ENCODE measurements at regions not wholly inside any gene's neighbourhood (a gene's known extent, or its start where the extent isn't known, plus 50 kb on each side); places are given as distances from the start of the nearest gene placed in this dataset.

DNA sequence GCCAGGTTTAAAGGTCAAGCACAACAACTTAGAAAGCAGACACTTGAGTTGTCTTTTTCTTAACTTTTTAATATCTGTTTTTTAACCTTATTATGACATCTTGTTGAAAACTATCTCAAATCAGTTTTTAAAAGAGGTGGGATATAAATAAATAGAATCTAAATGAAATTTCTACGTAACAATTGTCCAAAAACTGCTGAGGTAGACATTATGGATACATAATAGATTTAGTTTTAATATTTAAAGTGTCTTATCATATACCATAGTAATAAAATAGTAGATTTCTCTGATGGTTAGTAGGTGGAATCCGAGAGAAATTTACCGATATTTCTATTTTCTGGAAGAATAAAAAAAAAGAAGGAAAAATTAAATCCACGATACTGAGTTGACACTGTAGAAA lies 113.9 kb upstream of the MMS22L start:
- DNase-seq (ENCODE audit: low spot score in 2 of 2) = no peak
- no peaks in the 10 kb centered on the region for H3K9me3 ChIP-seq
- 87% methylated on average over 4 of the region's 4 CpGs for WGBS
- H3K27me3 ChIP-seq = no peaks in the 10 kb centered on the region
- H3K36me3 ChIP-seq = no peaks in the 10 kb centered on the region
- peaks cover 5% of the 10 kb centered on the region for H3K4me1 ChIP-seq
- no peak overlapping the region for H3K4me3 ChIP-seq
- TF ChIP-seq, protein P1, sequence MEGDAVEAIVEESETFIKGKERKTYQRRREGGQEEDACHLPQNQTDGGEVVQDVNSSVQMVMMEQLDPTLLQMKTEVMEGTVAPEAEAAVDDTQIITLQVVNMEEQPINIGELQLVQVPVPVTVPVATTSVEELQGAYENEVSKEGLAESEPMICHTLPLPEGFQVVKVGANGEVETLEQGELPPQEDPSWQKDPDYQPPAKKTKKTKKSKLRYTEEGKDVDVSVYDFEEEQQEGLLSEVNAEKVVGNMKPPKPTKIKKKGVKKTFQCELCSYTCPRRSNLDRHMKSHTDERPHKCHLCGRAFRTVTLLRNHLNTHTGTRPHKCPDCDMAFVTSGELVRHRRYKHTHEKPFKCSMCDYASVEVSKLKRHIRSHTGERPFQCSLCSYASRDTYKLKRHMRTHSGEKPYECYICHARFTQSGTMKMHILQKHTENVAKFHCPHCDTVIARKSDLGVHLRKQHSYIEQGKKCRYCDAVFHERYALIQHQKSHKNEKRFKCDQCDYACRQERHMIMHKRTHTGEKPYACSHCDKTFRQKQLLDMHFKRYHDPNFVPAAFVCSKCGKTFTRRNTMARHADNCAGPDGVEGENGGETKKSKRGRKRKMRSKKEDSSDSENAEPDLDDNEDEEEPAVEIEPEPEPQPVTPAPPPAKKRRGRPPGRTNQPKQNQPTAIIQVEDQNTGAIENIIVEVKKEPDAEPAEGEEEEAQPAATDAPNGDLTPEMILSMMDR (IDR thresholded peaks at IDR 0.05) = no peak
- no peak for TF ChIP-seq EP300 (IDR thresholded peaks at IDR 0.05)
- TF ChIP-seq POLR2AphosphoS5 (IDR thresholded peaks at IDR 0.05) = no peak
- no peak for TF ChIP-seq POLR2A (IDR thresholded peaks at IDR 0.05)
- H3K27ac ChIP-seq = no peak overlapping the region

DNA sequence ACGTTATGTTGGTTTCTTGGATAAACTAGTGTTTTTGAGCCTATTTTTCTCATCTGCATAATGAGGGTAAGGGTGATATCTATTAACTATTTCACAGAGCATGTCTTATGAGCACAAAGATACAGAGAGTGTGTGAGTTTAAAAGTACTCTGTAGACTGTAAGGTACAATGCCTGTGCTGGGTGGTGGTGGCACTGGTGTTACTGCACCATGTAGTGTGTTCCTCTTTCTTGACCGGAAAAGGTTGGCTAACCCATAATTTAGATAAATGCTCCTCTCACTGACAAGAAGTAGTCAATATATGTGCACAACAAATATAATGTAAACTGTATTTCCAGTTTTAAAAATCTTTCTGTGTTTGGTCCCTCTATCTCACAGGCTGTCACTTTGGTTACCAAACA lies 116.2 kb upstream of the MMS22L start:
- DNase-seq (ENCODE audit: low spot score in 2 of 2) = no peak
- Histone ChIP-seq H3K36me3 (no peaks in the 10 kb centered on the region), H3K27me3 (no peaks in the 10 kb centered on the region), H3K27ac (no peak overlapping the region), H3K4me3 (no peak overlapping the region), H3K9me3 (peaks cover 3% of the 10 kb centered on the region), H3K4me1 (peaks cover 5% of the 10 kb centered on the region)
- TF ChIP-seq, protein P1 (IDR thresholded peaks at IDR 0.05) = no peak
- TF ChIP-seq POLR2AphosphoS5 (IDR thresholded peaks at IDR 0.05) (no peak), POLR2A (IDR thresholded peaks at IDR 0.05) (no peak), EP300 (IDR thresholded peaks at IDR 0.05) (no peak)
- WGBS = 82% methylated on average over 2 of the region's 2 CpGs

DNA sequence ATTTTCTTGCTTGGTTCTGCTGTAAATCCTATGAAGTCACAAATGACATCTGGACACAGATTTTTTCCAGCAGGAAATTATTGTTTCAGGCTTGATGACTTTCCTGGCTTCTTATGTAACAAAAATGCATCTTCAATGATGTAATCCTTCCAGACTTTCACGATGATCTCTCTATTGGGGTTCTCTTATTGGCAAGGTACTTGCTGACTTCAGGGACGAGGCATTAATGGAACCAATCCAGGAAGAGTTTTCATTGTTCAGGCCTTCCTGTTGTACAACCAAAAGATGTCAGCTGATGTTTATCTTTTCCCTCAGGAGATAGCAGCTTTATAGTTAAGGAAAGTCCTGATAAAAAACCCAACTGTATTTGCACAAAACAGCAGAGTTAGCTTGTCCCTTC lies 118.5 kb upstream of the MMS22L start:
- TF ChIP-seq POLR2A (IDR thresholded peaks at IDR 0.05) = no peak
- no peak for TF ChIP-seq POLR2AphosphoS5 (IDR thresholded peaks at IDR 0.05)
- TF ChIP-seq, protein P1 (IDR thresholded peaks at IDR 0.05) = no peak
- TF ChIP-seq EP300 (IDR thresholded peaks at IDR 0.05) = no peak
- 3% methylated on average over 2 of the region's 2 CpGs for whole genome bisulfite sequencing
- Histone ChIP-seq H3K4me1 (peaks cover 5% of the 10 kb centered on the region), H3K27me3 (no peaks in the 10 kb centered on the region), H3K4me3 (no peak overlapping the region), H3K36me3 (no peaks in the 10 kb centered on the region), H3K9me3 (peaks cover 3% of the 10 kb centered on the region), H3K27ac (no peak overlapping the region)
- no peak for DNase-seq (ENCODE audit: low spot score in 2 of 2)

DNA sequence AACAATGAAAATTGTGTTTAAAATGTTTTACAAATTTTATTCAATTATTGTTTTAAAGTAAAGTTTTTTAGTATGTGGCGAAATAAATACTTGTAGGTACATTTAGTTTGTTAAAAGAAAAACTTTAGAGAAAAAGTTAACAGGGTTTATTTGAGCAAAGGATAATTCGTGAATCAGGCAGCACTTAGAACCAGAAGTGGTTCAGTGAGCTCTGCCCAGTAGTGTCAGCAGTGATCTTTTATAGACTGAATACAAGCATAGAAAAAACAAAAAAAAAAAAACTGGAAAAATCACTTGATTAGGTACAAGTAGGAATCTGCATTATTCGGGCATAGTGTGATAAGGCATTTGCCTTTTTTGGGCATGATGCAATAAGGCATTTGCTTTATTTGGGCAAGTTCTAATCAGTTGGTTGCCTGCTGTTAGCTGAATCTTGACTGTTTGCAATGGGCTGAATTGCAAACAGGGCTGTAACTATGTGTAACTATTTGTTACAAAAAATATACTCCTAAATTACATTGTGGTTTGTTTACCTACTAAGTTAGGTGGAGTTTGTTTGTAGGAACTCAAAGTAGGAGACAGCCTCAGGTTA lies 122.9 kb upstream of the MMS22L start:
- Histone ChIP-seq H3K36me3 (no peaks in the 10 kb centered on the region), H3K9me3 (peaks cover 3% of the 10 kb centered on the region), H3K27ac (no peak overlapping the region), H3K4me1 (peaks cover 5% of the 10 kb centered on the region), H3K4me3 (no peak overlapping the region), H3K27me3 (no peaks in the 10 kb centered on the region)
- no peak for TF ChIP-seq POLR2AphosphoS5 (IDR thresholded peaks at IDR 0.05)
- no peak for TF ChIP-seq EP300 (IDR thresholded peaks at IDR 0.05)
- TF ChIP-seq POLR2A (IDR thresholded peaks at IDR 0.05) = no peak
- TF ChIP-seq, protein P1 (IDR thresholded peaks at IDR 0.05) = no peak
- DNase-seq (ENCODE audit: low spot score in 2 of 2) = no peak
- 75% methylated on average over 3 of the region's 3 CpGs for WGBS

DNA sequence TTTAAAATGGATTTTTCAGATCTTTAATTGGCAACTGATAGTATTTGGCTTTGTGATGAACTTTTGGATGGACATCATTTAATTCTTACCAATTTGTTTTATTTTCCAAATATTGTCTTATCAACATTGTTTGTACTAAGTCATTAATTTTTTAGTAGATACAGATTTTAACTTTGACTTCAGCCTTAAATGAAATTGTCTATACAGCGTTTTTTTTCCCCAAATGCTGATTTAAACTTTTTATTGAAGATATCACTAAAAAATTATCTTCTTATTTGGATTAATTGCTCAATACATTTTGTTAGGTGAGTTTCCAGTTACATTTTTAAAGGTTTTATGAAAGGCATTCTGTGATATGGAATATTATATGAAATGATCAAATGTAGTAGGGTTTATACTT lies 123.6 kb upstream of the MMS22L start:
- TF ChIP-seq POLR2A (IDR thresholded peaks at IDR 0.05) (no peak), EP300 (IDR thresholded peaks at IDR 0.05) (no peak), POLR2AphosphoS5 (IDR thresholded peaks at IDR 0.05) (no peak)
- TF ChIP-seq, protein P1 (IDR thresholded peaks at IDR 0.05) = no peak
- Histone ChIP-seq H3K36me3 (no peaks in the 10 kb centered on the region), H3K27ac (no peak overlapping the region), H3K4me1 (peaks cover 2% of the 10 kb centered on the region), H3K4me3 (no peak overlapping the region), H3K9me3 (peaks cover 3% of the 10 kb centered on the region), H3K27me3 (no peaks in the 10 kb centered on the region)
- 82% methylated on average over 1 of the region's 1 CpG for WGBS
- no peak for DNase-seq (ENCODE audit: low spot score in 2 of 2)
